Upper lobe of left lung (tissue), 4 donors: ENCODE measurements at regions not wholly inside any gene's neighbourhood (a gene's known extent, or its start where the extent isn't known, plus 50 kb on each side); places are given as distances from the start of the nearest gene placed in this dataset.

Source experiments
- EP300 ChIP-seq, 4 donors: sonication (generic); formaldehyde crosslinking; IDR thresholded peaks; one replicate each; pipeline ENCODE4 v1.5.1; 2017; ENCODE audit warnings: antibody characterized with exemption in 4 of 4, control low read depth in 2 of 4
- POLR2A ChIP-seq, 4 donors: fragments of 450-650 bp; IDR thresholded peaks; one replicate each; pipeline ENCODE4 v1.5.1; 2016 to 2017; ENCODE audit warnings: antibody characterized with exemption in 4 of 4, mild to moderate bottlenecking in 2 of 4
- POLR2AphosphoS5 ChIP-seq, 2 donors: sonication (generic); formaldehyde crosslinking; IDR thresholded peaks; one replicate each; pipeline ENCODE4 v1.5.1; 2017; ENCODE audit warnings: antibody characterized with exemption in 2 of 2
- TF ChIP-seq, protein P1 (sequence below), 6 experiments: fragments of 450-650 bp in 4 of 6; fragments of 200-600 bp in 2 of 6; sonication (generic) in 2 of 6; IDR thresholded peaks; one replicate each; pipeline ENCODE4 v1.5.1; 2016 to 2019; ENCODE audit warnings: antibody characterized with exemption in 6 of 6

DNA sequence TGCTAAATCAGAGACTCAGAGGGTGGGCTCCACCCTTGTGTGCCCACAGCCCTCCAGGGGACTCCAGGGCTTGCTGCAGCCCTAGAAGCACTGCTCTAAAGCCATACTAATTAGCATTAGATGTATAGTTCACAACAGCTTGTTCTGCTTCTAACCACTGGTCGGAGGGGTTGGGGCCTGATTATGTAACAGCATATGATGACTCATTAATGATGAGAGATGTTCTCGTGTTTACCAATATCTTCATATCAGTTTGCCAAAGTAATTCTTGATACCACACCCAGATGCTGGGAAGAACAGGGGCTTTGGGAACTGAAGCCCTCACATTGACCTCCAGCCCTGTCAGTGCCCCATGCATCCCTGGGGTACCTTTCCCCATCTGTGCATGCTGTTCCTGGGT is 104.1 kb upstream of the FOXA2 start:
- TF ChIP-seq, protein P1, sequence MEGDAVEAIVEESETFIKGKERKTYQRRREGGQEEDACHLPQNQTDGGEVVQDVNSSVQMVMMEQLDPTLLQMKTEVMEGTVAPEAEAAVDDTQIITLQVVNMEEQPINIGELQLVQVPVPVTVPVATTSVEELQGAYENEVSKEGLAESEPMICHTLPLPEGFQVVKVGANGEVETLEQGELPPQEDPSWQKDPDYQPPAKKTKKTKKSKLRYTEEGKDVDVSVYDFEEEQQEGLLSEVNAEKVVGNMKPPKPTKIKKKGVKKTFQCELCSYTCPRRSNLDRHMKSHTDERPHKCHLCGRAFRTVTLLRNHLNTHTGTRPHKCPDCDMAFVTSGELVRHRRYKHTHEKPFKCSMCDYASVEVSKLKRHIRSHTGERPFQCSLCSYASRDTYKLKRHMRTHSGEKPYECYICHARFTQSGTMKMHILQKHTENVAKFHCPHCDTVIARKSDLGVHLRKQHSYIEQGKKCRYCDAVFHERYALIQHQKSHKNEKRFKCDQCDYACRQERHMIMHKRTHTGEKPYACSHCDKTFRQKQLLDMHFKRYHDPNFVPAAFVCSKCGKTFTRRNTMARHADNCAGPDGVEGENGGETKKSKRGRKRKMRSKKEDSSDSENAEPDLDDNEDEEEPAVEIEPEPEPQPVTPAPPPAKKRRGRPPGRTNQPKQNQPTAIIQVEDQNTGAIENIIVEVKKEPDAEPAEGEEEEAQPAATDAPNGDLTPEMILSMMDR (IDR thresholded peaks at IDR 0.05): no peak
- TF ChIP-seq POLR2A (IDR thresholded peaks at IDR 0.05): no peak
- TF ChIP-seq EP300 (IDR thresholded peaks at IDR 0.05): no peak
- no peak for TF ChIP-seq POLR2AphosphoS5 (IDR thresholded peaks at IDR 0.05)
